ENCODE measurements at regions not wholly inside any gene's neighbourhood (a gene's known extent, or its start where the extent isn't known, plus 50 kb on each side); places are given as distances from the start of the nearest gene placed in this dataset.

- TF ChIP-seq CTCF (IDR thresholded peaks at IDR 0.05; ENCODE audit: low read depth, low read length, poor library complexity, severe bottlenecking) (no peak), EZH2phosphoT487 (IDR thresholded peaks at IDR 0.05; ENCODE audit: borderline replicate concordance, low read length) (no peak)
These were observed 170.9 kb upstream of the IVNS1ABP start for GRCh38 chr1:185487936-185488335.
